Endothelial cell of umbilical vein (primary cell): ENCODE measurements at regions not wholly inside any gene's neighbourhood (a gene's known extent, or its start where the extent isn't known, plus 50 kb on each side); places are given as distances from the start of the nearest gene placed in this dataset.

Source experiments
- CTCF ChIP-seq, 2 donors: IDR thresholded peaks; 1 replicate in 1 of 2; 2 replicates in 1 of 2; pipeline ENCODE4 v1.5.1; 2011; ENCODE audit warnings: low read length in 2 of 2, mild to moderate bottlenecking in 2 of 2, moderate library complexity in 2 of 2, control low read depth in 1 of 2, inconsistent platforms in 1 of 2, low read depth in 1 of 2; ENCODE audit not compliant: insufficient read depth in 1 of 2; ENCODE audit errors: extremely low read depth in 1 of 2
- FOS ChIP-seq: IDR thresholded peaks from 2 replicates; pipeline ENCODE4 v1.6.1; 2011; ENCODE audit warnings: mild to moderate bottlenecking, low read length, moderate library complexity, borderline replicate concordance; ENCODE audit not compliant: insufficient read depth
- POLR2A ChIP-seq: IDR thresholded peaks from 2 replicates; pipeline ENCODE4 v1.6.1; 2012; ENCODE audit warnings: low read depth, mild to moderate bottlenecking, control low read depth, low read length
- POLR2AphosphoS5 ChIP-seq: IDR thresholded peaks from 2 replicates; pipeline ENCODE4 v1.6.1; 2012; ENCODE audit warnings: low read depth, mild to moderate bottlenecking, control low read depth, low read length, moderate library complexity; ENCODE audit not compliant: insufficient read depth

- no peak for TF ChIP-seq POLR2A
- TF ChIP-seq CTCF (IDR thresholded peaks at IDR 0.05; ENCODE audit: extremely low read depth in 1 of 2, insufficient read depth in 1 of 2, low read depth in 1 of 2, low read length in 2 of 2): no peak
- no peak for TF ChIP-seq FOS
- no peak for TF ChIP-seq POLR2AphosphoS5
Measured at GRCh38 chr2:122532481-122532880, 777.0 kb downstream of the TSN start.
